Dermis microvascular lymphatic vessel endothelial cell (primary cell): ENCODE measurements at regions not wholly inside any gene's neighbourhood (a gene's known extent, or its start where the extent isn't known, plus 50 kb on each side); places are given as distances from the start of the nearest gene placed in this dataset.

ENCODE experiments used
- DNase-seq, 2 donors: peaks; one replicate each; pipeline versions ENCODE4 v3.0.0 to v3.0.0-alpha.2; 2010; ENCODE audit warnings: low read depth in 2 of 2

DNA sequence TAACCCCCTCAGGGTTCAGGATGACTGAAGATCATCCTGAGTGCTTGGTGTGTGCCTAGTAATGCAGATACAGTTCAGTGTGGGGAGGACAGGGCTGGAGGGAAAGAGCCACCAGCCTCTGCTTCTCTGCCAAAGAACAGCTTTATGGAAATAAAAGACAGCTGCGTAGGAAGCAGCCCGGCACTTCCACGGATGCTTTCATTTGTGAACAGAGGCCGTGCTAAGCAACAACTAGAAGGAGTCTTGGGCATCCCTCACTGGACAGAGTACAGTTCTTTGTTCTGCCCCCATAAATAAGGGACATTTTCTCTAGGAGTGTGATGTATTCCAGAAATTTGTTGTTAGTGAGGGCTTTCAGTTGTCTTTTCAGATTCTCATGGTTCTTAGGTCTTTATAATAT is 194.8 kb upstream of the RGMA start:
- DNase-seq = no peak

DNA sequence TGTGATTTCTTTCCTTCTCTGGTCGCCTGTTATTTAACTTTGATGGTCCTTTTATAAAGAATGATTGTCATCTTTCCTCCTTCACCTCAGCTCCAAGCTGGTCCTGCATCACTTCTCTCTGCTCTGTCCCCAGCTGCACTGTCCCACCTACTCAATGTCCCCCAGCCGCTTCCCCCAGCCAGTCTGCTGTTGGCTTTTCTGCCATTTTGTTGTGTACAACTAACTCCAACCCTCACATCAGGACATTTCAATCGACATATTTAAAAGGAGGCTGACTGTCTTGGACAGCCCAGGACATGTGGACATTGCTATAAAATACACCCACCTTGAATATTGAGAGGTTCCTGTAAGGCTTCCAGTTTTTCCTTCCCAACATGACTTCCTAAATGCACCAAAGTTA is 193.8 kb upstream of the RGMA start:
- DNase-seq = no peak

DNA sequence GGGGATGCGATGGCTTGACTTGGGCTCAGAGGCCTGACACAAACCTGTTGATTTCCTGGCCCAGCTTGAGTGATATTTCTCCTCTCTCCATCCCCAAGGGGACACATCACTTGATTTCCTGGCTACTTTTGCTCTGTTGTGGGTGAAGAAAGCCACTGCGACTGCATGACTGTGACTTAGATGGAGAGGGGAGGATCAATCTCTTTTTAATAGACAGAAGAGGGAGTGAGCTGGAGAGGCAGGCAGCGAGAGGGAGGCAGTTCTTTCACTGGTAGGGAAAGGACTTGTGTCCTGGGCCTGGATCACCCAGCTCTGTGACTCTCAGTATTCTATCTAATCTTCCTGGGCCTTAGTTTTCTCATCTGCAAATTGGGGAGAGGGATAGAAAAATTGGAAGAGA is 189.8 kb upstream of the RGMA start:
- DNase-seq = no peak

DNA sequence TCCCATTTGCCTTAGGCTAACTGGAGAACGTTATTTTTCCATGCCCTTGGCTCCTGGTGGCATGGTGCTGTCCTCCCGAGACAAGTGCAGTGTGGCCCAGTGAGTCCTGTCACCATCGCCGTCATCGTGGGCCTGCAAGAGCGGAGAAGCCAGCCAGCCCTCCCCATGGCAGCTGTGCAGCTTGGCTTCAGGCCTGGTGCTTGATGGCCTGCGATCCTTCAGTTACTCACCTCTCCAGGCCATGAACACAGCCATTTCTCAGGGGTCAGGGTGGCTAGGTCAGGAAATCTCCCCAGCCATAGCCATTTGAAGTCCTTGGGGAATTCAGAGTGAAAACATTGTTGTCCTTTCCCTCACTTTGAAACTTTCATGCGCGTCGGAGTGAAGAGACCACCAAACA is 189.0 kb upstream of the RGMA start:
- no peak for DNase-seq

DNA sequence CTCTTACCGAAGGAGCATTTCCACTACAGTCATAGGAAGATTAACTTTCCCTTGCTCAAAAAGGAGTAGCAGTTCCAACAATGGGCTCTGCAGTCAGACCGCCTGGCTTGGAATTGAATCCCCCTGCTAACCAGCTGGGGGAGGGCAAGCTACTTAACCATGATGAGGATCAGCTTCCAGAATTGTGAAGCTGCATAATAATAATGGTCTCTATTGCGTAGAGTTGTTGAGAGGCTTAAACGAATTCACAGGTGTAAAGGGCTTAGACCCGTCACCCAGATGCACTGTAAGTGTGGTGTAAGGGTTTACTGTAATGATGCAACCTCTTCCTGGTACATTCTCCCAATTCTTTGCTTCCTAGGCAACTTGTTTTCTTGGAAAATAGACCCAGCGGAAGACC is 185.2 kb upstream of the RGMA start:
- DNase-seq = no peak

DNA sequence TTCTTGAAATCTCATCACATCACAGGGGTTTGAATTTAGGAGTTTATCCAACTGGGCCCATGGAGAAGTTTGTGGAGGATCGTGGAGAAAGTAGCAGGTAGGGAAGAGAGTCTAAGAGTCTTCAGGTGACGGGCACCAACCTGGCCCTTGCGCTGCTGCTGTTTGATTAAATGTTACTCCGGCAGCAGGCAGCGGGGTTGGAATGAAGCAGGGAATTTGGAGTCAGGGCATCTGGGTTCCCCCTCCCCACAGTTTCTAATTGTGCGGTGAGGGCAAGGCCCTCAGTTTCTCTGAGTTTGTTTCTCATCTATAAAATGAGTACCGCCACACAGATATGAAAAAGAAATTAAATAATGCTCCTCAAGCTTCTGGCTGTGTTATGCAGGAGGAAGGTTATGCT is 182.9 kb upstream of the RGMA start:
- DNase-seq = no peak

DNA sequence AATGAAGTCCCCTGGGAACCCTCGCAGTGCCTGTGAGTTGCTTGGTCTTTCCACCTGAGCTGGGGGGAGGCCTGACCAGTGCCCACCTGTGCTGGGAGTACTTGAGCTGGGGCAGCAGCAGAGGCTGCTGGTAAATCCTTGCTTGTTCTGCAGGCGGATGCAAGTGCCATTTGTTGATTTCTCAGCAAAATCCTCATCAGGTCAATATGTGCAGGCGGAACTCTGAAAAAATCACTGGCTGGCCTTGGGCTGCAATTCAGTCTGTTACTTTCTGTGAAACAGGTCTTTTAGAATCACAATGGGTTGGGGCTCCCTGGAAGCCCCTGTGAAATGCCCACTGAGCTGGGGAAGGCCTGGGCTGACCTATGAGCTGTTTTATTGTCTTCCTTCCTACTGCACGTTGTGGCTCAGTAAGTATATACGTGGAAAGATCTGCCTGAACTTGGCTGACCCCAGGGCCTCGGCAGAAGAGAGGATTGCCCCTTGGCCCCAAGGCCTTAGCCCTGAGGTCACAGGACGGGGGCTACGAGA is 182.0 kb upstream of the RGMA start:
- DNase-seq = no peak

DNA sequence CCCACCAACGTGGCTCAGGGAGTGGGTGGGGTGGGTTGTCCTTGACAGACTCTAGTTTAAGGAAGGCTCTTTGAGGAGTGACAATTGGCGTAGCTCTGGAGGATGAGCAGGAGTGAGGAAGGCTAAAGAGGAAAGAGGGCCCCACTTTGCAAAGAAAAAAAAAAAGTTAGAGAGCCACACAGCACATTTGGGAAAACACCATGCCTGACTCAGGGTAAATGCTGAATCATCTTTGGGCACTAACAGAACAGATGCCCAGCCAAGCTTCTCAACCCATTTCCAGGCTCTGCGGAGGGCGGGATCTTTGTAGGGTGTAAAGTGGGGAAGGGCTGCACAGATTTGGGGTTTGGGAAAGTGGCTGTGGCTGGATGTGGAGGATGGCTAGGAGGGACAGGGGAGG is 179.1 kb upstream of the RGMA start:
- no peak for DNase-seq

DNA sequence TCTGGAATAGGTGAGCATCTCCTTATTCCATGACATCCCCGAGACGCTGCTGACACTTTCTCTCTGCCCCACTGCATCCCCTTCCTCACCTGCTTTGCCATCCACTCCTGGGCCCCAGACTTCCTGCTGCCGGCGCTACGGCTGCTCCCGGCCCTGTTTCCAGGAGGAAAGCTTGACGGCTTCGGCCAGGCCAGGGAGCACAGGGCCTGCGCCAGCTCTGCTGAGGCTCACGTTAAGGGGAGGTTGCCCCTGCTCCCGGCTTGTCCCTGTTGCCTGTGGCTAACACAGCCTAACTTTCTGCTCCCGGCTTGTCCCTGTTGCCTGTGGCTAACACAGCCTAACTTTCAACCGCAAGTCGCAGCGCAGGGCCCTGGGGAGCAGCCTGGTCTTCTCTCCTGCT is 177.3 kb upstream of the RGMA start:
- DNase-seq = no peak

DNA sequence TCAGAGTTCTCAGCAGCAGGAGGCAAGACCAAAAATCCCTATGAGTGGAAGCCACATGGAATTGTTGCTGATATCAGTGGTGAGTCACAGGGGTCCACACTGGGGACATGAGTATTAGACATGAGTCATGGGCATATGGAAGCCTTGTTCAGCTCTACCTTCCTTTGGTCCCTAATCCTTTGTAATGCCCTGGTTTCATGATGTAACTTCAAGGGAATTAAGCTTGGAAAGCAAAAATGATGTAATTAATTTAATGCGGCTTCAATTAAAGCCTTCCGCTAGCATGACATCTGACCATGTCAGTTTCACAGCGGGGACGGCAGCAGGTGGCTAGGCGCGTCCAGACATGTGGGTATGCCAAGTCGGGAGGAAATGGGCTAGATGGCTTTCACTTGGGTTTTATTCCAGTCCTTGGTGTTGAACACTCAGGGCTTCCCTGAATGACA is 176.1 kb upstream of the RGMA start:
- no peak for DNase-seq

DNA sequence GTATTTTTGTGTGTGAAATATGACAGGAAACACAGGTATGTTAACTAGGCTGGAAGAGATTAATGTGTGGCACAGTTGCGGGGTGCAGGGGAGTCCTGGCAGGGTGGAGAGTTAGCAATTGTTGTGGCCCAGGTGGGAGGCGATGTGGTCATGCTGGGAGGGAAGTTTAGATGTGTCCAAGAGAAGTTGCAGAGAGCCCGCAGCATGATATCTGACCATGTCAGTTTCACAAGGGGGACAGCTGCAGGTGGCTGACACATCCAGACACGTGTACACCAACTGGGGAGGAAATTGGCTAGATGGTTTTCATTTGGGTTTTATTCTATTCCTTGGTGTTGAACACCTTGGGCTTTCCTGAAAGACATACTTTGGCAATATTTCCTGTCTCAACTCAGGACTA is 172.8 kb upstream of the RGMA start:
- DNase-seq = no peak

DNA sequence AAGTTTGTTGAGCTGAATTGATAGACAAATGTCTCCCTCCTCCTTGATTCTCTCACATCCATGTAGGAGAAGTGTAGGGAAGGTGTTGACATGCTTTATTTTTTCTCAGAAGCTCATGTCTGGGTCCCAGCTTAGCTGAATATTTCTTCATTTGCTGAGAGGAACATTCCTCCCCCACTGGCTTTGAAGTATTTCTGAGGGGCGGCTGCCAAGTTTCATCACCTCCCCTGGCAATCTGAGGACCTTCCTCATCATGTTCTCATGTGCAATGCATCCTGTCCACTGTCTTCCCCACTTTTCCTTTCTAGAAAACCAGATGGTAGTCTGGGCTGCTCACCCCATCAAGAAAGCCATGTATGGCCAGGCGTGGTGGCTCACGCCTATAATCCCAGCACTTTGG is 168.9 kb upstream of the RGMA start:
- DNase-seq = no peak

DNA sequence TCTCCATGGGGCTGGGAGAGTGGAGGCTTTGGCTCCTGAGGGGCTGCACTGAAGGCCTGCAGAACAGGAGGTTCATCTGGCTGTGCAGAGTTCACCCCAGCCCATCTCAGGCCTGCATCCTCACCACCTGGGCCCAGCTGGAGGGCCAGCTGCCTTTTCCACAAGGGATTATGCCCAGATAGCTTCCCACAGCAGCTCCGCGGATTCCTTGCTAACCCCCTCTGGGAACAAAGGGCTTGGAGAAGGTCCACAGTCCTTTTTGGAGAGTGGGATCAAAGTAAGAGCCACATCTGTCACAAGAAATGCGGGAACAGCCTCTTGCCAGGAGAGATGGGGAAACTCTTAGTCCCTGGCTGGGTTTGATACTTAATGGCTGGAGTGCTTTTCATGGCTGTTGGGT is 164.7 kb upstream of the RGMA start:
- no peak for DNase-seq

DNA sequence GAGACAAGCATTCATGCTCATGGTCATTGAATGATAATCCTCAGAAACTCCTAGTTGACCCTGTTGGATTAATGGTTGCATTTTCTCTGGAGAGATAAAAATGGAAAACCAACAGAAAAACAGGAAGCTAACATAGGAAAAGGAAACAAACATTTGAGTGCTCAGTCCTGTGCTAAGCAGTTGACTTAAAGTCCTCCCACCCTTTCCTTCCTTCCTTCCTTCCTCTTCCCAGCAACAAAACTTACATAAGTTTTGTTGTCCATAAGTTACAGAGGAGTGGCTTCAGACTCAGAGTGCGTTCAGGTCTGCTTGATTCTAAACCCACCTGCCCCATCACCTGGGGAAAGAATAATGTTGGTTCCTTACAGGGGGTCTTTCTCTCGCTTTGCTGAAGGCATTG is 163.8 kb upstream of the RGMA start:
- DNase-seq = no peak

DNA sequence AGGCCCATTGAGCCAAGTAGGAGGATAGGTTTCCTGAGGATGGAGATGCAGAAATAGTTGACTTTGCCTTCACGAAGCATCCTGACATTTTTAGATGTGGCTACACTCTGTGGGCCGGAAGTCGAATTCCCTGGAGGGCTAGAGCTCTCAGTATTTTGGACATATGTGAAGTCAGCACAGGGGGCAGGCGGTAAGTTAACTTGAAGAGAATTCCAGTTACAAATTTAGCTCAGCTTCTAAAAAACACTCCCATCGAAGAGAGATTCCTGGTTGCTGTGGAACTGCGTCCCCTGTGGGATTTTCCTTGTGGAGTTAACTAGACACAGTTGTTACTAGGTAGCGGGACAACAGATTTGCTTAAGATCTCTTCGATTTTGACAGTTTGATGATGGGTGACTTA is 161.9 kb upstream of the RGMA start:
- DNase-seq = no peak

DNA sequence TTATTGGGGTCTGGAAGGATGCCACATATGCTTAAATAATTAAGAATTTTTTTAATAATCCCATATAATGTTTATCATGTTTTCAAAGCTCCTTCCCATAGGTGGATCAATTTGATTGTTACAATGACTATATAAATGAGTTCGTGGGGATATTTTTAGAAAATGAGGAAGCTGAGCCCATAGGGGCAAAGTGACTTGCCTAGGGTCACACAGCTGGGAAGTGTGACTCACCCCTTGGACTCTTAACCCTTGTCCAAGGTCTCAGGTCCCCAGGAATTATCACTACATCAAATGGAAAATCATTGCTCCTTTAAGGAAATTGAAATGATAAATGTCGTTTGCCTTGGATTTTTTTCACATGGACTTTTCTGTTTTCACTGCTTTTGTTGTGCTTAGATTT is 161.2 kb upstream of the RGMA start:
- no peak for DNase-seq

DNA sequence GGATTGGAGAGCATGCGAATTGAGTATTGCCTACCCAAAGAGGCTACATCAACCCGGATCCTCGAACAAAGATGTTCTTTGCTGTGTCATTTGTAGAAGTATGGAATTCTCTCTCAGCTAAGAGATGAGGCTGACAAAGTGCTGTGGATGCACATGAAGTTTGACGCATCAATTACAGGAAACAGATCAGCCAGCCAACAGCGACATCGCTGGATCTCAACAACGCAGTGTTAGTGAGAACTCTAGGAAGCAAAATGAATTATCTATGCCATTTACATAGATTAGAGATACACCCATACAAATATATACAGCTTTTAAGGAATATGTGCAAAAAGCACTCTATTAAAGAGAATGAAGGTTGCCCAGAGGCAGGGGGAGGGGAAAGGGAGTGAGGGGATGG is 160.6 kb upstream of the RGMA start:
- no peak for DNase-seq

DNA sequence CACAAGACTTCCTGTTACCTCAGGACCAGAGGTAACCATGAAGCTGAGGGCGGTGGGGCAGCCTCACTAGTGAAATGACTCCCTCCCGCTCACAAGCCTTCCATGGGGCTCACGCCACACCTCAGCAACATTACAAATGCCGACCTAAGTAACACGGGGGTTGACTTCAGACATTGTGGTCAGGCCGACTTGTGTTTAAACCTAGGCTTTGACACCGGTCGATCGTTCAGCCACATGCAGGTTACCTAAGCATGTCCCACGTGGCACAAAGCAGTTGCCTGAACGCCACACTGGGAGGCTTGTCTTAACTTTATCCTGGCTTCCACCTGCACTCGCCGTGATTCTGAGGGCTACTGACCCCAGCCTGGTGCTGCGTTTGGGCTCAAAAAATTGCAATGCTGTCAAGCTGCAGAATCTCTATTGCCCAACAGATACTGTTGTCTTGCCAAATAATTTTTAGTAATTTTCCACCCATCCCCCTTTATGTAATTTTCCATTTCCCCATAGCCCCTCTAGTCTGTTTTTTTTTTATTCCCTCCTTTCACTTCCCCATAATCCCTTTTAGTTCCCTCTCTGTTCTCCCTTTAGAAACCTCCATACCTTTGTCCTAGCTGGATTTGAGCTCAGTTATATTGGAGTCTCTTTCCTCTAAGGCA is 158.6 kb upstream of the RGMA start:
- no peak for DNase-seq

DNA sequence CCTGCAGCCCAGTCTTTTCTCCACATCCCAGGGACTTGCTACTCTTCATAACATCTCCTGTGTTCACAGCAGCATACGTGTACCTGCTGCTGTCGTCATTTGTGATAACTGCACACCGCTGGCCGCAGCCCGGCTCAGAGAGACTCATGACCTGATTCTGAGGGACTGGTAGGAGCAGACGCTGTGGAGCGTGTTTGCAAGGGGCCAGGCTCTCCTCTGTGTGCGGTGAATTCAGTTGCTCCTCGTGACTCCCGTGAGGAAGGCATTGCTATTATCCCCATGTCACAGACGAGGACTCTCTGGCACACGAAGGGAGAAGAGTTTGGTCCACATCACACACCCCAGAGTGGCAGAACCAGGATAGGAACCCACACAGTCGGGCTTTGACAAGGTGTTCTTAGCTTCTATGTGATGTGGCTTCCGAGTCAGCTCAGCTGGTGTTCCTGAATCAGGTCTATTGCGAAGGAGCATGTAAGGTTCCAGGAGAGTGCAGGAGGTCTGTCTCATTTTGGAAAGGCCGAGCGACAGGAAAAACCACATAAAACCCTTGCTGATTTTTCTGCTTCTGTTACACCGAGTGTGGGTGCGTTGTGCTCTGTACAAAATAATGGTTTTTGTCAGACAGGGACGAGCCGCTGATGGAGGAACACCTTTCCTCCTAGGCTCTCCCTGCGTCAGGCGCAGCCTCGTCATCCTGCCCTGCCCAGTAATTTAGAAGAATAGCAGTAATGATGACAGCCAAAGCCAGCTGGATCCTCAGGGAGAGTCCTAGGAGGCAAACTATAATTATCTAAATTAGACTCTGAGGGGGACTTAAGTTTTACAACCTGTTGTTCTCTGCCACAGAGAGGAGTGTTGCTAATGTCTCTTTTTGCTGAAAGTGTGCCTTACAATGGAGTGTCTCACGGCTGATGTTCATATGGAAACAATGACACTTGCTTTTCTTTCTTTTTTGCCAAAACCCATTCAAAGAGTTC is 157.5 kb upstream of the RGMA start:
- no peak for DNase-seq

DNA sequence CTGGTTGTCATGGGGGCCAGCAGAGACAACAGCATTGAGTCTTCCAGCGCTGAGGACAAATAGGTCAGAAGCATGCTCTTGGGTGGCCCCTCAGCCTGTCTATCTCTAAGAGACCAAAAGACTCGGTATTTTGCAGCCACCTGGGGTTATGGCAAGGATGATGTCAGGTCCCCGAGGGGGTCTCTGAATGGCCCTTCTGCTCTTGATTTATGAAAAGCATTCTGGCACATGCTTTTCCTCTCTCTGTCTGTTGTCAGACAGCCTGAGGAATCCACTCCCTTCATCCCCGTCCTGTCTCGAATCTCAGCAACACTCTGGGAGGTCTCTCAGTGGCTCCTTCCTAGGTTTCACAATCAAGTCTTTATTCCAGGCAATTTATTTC is 156.6 kb upstream of the RGMA start:
- DNase-seq = no peak

DNA sequence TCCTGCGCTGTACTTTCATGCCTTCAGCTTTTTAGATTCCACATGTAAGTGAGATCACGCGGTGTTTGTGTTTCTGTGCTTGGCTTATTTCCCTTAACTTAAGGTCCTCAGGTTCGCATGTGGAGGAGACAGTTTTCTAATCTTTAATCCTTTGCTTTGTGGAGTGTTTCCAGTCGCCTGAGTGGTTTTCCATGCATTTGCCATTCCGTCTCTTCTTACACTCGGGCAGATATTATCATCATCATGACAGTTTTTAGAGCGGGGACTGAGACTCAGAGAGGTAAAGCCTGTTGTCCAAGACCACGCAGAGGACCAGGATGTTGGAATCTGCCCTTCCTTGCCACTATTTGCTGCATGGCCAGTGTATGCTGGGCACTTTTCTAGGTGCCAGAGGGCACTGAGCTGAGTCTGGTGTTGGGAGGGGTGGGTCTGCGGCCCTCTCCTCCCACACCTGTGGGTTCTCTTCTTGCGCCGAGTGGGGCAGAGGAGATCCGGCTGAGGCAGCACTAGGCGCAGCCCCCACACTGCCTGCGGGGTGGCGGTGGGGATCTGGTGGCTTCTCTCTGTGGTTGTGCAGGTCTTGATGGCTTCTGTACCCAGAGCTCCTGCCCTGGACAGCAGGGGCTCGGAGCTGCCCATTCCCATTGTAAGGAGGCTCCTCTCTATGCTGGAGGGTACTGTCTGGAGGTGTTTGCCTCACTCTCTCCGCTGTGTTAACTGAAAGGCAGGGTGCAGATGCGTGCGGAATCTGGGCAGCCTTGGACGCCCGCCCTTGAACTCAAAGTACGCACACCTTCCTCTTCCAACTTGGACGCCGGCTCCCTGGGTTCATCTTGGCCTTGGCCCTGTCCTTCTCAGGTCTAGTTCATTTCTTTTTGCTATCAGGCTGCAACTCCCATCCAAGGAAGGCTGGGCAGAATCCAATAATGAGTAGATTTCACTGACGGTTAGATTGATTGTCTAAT is 156.0 kb upstream of the RGMA start:
- no peak for DNase-seq

DNA sequence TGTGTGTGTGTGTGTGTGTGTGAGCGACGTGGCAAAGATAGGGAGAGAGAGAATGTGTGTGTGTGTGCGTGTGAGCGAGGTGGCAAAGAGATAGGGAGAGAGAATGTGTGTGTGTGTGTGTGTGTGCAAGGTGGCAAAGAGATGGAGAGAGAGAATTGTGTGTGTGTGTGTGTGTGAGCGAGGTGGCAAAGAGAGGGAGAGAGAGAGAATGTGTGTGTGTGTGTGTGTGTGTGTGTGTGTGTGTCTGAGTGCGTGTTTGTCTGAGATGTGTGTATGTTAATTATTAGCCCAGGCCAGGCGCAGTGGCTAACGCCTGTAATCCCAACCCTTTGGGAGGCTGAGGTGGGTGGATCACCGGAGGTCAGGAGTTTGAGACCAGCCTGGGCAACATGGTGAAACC is 154.6 kb upstream of the RGMA start:
- DNase-seq = no peak
